Motor neuron (in vitro differentiated cells): ENCODE measurements at regions not wholly inside any gene's neighbourhood (a gene's known extent, or its start where the extent isn't known, plus 50 kb on each side); places are given as distances from the start of the nearest gene placed in this dataset.

Experiments used
- ATAC-seq, 8 experiments: fragments of 200-7000 bp; cut with Tn5 transposase; replicated peaks in 6 of 8; 2 replicates each; pipeline ENCODE4 v1.8.0; 2021; ENCODE audit warnings: mild to moderate bottlenecking in 8 of 8, moderate library complexity in 8 of 8
- H3K27ac ChIP-seq, 2 donors: fragments of 250-450 bp; sonication (Bioruptor Pico); 2 replicates each; pipeline ENCODE4 v1.9.0; 2021; ENCODE audit warnings: antibody characterized with exemption in 2 of 2, mild to moderate bottlenecking in 2 of 2, moderate library complexity in 1 of 2
- H3K4me1 ChIP-seq, 2 donors: fragments of 250-450 bp; sonication (Bioruptor Pico); replicated peaks in 1 of 2; 2 replicates each; pipeline ENCODE4 v1.6.1; 2021; ENCODE audit warnings: antibody characterized with exemption in 2 of 2, mild to moderate bottlenecking in 2 of 2, moderate library complexity in 1 of 2
- H3K4me3 ChIP-seq, 5 donors: fragments of 250-450 bp; sonication (Bioruptor Pico); 2 replicates each; pipeline ENCODE4 v1.9.0; 2021; ENCODE audit warnings: antibody characterized with exemption in 5 of 5, mild to moderate bottlenecking in 5 of 5, moderate library complexity in 4 of 5
- WGBS, 10 experiments: fragments of 450-650 bp; shearing (Covaris generic); methylation state at CpG; one replicate each; pipeline ENCODE4 v1.0.0; 2022; 5-methylcytosine and 5-hydroxymethylcytosine counted together
- in situ Hi-C, 9 experiments: fragments of 400-800 bp; cut with MboI; loops; one replicate each; pipeline ENCODE4 v1.15.0; 2021; ENCODE audit warnings: low sequenced_read_pairs in 9 of 9, low pct_unique_long_range_greater_than_20kb in 2 of 9; ENCODE audit not compliant: unreplicated experiment in 9 of 9

GRCh38 chr5:58044166-58044565 lies 415.7 kb downstream of the PLK2 start:
- no peak for ATAC-seq
- in situ Hi-C loops, result no loop called here
- no peak overlapping the region for H3K27ac ChIP-seq
- H3K4me1 ChIP-seq, result no peaks in the 10 kb centered on the region
- 68 to 100% (median 85%) methylated on average over 1 to 6 of the region's 6 CpGs; no CpG with 5 or more reads in 1 of the 10 experiments for WGBS, 10 experiments
- H3K4me3 ChIP-seq, result no peak overlapping the region

DNA sequence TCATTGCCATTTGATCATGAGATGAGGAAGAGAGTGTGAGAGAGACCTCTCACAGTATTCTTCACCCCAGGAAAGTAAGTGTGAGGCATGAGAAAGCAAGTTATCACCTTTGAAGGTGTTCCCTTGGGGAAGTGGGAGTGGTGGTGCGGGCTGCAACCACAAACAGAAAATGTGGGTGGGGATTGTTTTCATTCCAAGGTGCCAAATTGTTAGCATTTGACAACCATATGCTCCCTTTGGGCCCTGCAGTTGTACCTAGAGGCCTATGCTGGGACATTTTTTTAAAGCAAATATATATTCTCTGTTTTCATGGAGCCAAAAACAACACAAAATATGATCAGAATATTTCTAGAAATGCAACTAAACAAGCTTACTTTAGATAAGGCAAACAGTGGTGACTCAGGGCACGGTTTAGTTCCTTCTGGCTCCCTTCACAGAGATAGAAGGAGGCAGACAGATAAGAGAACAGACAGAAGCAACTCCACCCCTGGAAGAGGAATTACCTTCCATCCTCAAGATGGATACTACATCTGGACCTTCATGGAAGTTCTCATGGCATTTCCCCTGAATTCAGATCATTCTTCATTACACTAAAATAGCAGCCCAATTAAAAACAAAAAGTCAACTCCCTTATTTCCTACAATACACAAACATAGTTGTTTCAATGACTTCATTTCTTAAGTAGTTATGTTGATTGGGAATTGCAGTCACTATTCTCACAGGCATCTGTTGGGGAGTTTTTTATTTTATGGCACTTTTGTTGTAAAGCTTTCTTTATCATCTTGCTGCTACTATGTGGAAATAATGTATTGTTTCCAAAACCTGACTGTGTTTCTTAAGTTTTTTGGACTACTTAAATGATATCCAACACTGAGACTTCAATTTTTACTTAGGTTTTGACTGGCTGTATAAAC lies 416.6 kb downstream of the PLK2 start:
- H3K27ac ChIP-seq, result no peak overlapping the region
- peak in 3 of 8 experiments; percentile 20 to 79 (median 41) for ATAC-seq
- WGBS, 10 experiments, result 20 to 91% (median 77%) methylated on average over 1 to 2 of the region's 2 CpGs; no CpG with 5 or more reads in 2 of the 10 experiments

DNA sequence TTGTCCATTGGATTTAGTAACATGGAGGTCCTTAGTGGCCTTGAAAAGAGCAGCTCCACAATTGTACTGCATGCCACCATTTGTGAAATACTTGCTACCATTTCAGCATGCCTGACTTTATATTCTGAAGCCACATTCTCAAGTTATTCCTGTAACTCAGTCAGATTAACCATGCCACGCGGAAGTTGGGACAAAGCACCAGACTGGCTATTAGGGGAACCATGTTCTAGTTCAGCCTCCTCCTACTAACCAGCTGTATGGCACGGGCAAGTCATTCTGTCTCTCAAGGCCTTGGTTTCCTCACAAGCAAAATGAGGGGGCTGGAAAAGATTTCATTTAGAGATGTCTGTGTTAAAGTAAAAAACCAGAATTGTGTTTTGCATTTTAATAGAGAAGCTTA lies 418.0 kb downstream of the PLK2 start:
- Histone ChIP-seq H3K27ac (no peak overlapping the region), H3K4me3 (no peak overlapping the region), H3K4me1 (no peaks in the 10 kb centered on the region)
- WGBS, 10 experiments, result 83 to 100% (median 98%) methylated on average over 1 to 3 of the region's 3 CpGs; no CpG with 5 or more reads in 4 of the 10 experiments
- in situ Hi-C loops, result no loop called here
- no peak for ATAC-seq

More for the DNA sequence above, 416.6 kb downstream of the PLK2 start:
- in situ Hi-C loops, result no loop called here
- Histone ChIP-seq H3K4me3 (no peak overlapping the region), H3K4me1 (no peaks in the 10 kb centered on the region)

GRCh38 chr5:58040846-58041245 lies 419.0 kb downstream of the PLK2 start:
- H3K4me3 ChIP-seq, result no peak overlapping the region
- 0 to 75% (median 4%) methylated on average over 1 of the region's 1 CpG; no CpG with 5 or more reads in 2 of the 10 experiments for WGBS, 10 experiments
- ATAC-seq, result no peak
- no peak overlapping the region for H3K27ac ChIP-seq
- no peaks in the 10 kb centered on the region for H3K4me1 ChIP-seq
- in situ Hi-C loops, result no loop called here

GRCh38 chr5:58040044-58040443 lies 419.8 kb downstream of the PLK2 start:
- H3K27ac ChIP-seq, result no peak overlapping the region
- no peaks in the 10 kb centered on the region for H3K4me1 ChIP-seq
- H3K4me3 ChIP-seq, result no peak overlapping the region
- 0 to 100% (median 61%) methylated on average over 1 to 2 of the region's 2 CpGs; no CpG with 5 or more reads in 3 of the 10 experiments for WGBS, 10 experiments
- in situ Hi-C loops, result no loop called here
- no peak for ATAC-seq

DNA sequence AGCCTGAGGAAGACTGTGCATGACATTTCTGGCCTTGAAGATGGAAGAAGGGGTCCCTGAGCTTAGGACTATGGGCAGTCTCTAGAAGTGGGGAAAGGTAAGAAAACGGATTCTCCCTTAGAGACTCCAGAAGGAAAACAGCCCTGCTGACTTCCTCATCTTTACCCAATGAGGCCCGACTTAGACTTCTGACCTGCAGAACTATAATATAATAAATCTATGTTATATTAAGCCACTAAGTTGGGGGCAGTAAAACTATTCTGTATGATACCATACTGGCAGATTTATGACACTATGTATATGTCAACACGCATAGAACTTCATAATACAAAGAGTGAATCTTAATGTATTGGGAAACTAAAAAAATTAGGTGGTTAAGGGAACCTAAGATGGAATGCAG lies 422.0 kb downstream of the PLK2 start:
- Histone ChIP-seq H3K4me1 (no peaks in the 10 kb centered on the region), H3K4me3 (no peak overlapping the region), H3K27ac (no peak overlapping the region)
- in situ Hi-C loops, result no loop called here
- WGBS, 10 experiments, result 60 to 100% (median 75%) methylated on average over 1 to 3 of the region's 3 CpGs; no CpG with 5 or more reads in 2 of the 10 experiments
- ATAC-seq, result no peak

GRCh38 chr5:58025809-58026208 lies 434.1 kb downstream of the PLK2 start:
- ATAC-seq, result no peak
- 38 to 100% (median 92%) methylated on average over 1 of the region's 1 CpG; no CpG with 5 or more reads in 2 of the 10 experiments for WGBS, 10 experiments
- no peak overlapping the region for H3K27ac ChIP-seq

DNA sequence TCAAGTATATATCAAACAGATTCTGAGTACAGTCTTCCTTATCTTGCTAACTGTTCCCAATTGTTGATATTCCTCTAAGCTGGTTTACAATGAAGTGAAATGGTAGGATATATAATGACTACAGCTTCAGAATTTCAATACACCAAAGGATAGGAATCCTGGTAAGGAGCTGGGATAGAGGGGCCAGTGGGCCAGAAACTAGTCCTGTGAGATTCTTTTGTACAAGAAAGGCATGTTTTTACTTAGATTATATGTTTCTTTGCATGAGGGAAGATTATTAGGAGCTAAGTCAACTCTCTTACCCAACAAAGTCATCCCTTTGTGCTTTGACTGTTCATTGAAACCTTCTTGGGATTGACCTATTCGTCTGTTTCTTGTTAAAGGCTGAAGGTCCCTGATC lies 435.7 kb downstream of the PLK2 start:
- no peak for ATAC-seq
- in situ Hi-C loops, result no loop called here
- H3K4me3 ChIP-seq, result no peak overlapping the region
- no peaks in the 10 kb centered on the region for H3K4me1 ChIP-seq
- no peak overlapping the region for H3K27ac ChIP-seq
- 0 to 40% (median 0%) methylated on average over 1 of the region's 1 CpG; no CpG with 5 or more reads in 4 of the 10 experiments for WGBS, 10 experiments

More at GRCh38 chr5:58025809-58026208, 434.1 kb downstream of the PLK2 start:
- in situ Hi-C loops, result no loop called here
- H3K4me3 ChIP-seq, result no peak overlapping the region
- H3K4me1 ChIP-seq, result no peaks in the 10 kb centered on the region

DNA sequence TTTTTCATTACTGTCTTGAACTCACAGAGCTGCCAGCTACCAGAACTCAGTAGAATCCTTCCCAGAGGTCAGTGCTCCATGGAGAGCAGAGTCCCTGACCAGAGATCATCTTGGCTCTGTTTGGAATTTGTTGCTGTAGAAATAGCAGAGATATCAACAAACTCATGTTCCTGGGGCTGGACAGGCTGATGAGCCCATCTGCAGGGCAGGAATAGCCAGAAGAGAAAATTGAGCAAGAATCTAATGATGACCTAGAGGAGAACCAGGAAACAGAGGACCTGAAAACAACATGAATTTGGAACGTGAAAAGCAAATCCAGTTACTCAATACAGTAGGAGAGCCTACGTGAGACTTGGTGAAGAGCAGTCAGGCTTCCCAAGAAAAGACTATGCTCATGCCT lies 437.8 kb downstream of the PLK2 start:
- peak in 2 of 8 experiments; percentile 36 to 73 for ATAC-seq
- 42 to 92% (median 75%) methylated on average over 1 to 2 of the region's 2 CpGs; no CpG with 5 or more reads in 4 of the 10 experiments for WGBS, 10 experiments

GRCh38 chr5:58021466-58021865 lies 438.4 kb downstream of the PLK2 start:
- H3K27ac ChIP-seq, result no peak overlapping the region
- no peak overlapping the region for H3K4me3 ChIP-seq
- 20 to 100% (median 66%) methylated on average over 1 to 3 of the region's 3 CpGs for WGBS, 10 experiments
- ATAC-seq, result no peak
- in situ Hi-C loops, result no loop called here
- peaks cover 3 to 12% of the 10 kb centered on the region in 2 donors for H3K4me1 ChIP-seq

More for the DNA sequence above, 437.8 kb downstream of the PLK2 start:
- H3K4me3 ChIP-seq, result no peak overlapping the region
- no peak overlapping the region for H3K27ac ChIP-seq
- peaks cover 0 to 6% of the 10 kb centered on the region in 2 donors for H3K4me1 ChIP-seq
- in situ Hi-C loops, result no loop called here

DNA sequence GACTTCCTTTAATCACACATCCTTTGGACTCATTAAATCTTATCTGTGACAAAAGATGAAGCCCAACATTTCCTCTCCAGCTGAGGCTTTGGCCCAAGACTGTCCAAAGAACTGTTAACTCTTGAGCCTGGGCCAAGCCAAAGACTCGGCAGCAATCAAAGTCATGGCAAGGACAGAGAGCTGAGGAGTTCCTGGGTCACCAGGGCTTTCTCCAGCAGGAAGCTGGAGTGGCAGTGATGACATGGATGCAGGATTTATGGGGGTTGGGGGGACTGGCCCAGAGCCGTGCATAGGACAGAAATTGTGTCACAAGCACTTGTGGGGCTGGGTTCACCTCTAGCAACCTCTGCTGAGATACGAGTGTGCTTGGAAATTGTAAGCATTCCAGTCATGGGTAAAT lies 440.3 kb downstream of the PLK2 start:
- peak in 1 of 8 experiments; percentile 43 for ATAC-seq
- WGBS, 10 experiments, result 17 to 100% (median 82%) methylated on average over 1 to 3 of the region's 3 CpGs; no CpG with 5 or more reads in 4 of the 10 experiments
- Histone ChIP-seq H3K4me3 (no peak overlapping the region), H3K4me1 (peaks cover 7 to 20% of the 10 kb centered on the region in 2 donors), H3K27ac (no peak overlapping the region)
- in situ Hi-C loops, result no loop called here

DNA sequence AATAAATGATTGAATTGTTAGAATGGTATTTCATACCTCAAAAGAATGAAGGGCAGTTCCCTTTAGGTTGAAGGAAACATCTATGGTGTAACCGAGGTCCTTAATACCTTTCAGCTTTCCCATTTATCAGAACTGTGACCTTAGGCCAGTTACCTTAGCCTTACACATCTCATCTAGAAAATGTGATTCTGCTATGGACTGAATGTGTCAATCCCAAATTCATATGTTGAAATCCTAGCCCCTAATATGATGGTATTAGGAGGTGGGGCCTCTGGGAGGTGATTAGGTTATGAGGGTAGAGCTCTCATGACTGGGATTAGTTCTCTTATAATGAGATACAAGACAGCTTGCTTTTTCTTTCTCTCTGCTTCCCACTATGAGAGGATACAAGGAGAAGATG lies 441.9 kb downstream of the PLK2 start:
- WGBS, 10 experiments, result 60 to 100% (median 85%) methylated on average over 1 of the region's 1 CpG; no CpG with 5 or more reads in 6 of the 10 experiments
- H3K27ac ChIP-seq, result no peak overlapping the region
- in situ Hi-C loops, result no loop called here
- peaks cover 7 to 20% of the 10 kb centered on the region in 2 donors for H3K4me1 ChIP-seq
- no peak for ATAC-seq
- no peak overlapping the region for H3K4me3 ChIP-seq

DNA sequence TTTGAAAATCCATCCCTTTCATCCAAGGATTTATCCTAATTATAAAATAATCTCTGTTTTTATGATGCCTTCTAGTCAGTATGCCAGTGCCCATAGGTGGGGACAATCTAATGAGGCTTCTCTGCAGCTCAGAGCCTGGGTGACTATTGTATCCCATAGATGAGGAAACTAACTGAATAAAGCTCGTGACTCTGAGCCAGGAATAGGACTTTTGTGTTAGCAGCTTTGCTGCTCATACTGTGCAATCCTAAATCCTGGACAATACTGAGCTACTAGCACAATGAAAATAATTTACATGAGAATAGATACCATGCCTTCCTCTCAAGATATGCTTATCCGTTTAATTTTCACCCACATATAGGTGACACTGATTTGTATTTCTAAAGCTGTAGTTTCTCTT lies 443.0 kb downstream of the PLK2 start:
- H3K4me1 ChIP-seq, result peaks cover 7 to 25% of the 10 kb centered on the region in 2 donors
- H3K4me3 ChIP-seq, result no peak overlapping the region
- ATAC-seq, result peak in 5 of 8 experiments; percentile 93 to 99 (median 98)
- in situ Hi-C loops, result no loop called here
- H3K27ac ChIP-seq, result no peak overlapping the region
- WGBS, 10 experiments, result 20 to 81% (median 65%) methylated on average over 1 to 2 of the region's 2 CpGs; no CpG with 5 or more reads in 1 of the 10 experiments
